GM12875 (cell line): ENCODE measurements at regions not wholly inside any gene's neighbourhood (a gene's known extent, or its start where the extent isn't known, plus 50 kb on each side); places are given as distances from the start of the nearest gene placed in this dataset.

Source experiments
- H3K4me3 ChIP-seq: one replicate; pipeline ENCODE4 v1.5.1; 2011; ENCODE audit warnings: low read depth, low read length, control low read depth
- CTCF ChIP-seq: IDR thresholded peaks from 2 replicates; pipeline ENCODE4 v1.5.1; 2011; ENCODE audit warnings: low read depth, mild to moderate bottlenecking, control low read depth, inconsistent platforms, low read length, moderate library complexity, borderline replicate concordance; ENCODE audit not compliant: insufficient read depth

- TF ChIP-seq CTCF = 0 out of 2 replicates have a peak, but pooled peaks have one; percentile 10
- no peak overlapping the region for H3K4me3 ChIP-seq
These were observed 88.4 kb upstream of the ZNF492 start for GRCh38 chr19:22545751-22546150.

DNA sequence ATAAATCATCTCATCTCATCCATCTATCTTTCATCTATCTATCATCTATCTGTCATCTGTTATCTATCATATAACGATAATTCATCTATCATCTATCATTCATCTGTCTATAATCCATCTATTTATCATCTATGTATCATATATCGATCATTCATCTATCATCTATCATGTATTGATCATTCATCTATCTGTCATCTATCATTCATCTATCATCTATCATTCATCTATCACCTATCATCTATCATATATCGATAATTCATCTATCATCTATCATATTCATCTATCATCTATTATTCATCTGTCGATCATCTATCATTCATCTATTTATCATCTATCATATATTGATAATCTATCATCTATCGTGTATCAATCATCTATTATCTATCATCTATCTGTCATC lies 100.4 kb upstream of the ZNF492 start:
- H3K4me3 ChIP-seq = no peak overlapping the region
- no peak for TF ChIP-seq CTCF

- H3K4me3 ChIP-seq = no peak overlapping the region
- no peak for TF ChIP-seq CTCF
These were observed 101.5 kb upstream of the ZNF492 start for GRCh38 chr19:22532388-22533300.

- H3K4me3 ChIP-seq = no peak overlapping the region
- no peak for TF ChIP-seq CTCF
These were observed 104.1 kb upstream of the ZNF492 start for GRCh38 chr19:22530042-22530441.

DNA sequence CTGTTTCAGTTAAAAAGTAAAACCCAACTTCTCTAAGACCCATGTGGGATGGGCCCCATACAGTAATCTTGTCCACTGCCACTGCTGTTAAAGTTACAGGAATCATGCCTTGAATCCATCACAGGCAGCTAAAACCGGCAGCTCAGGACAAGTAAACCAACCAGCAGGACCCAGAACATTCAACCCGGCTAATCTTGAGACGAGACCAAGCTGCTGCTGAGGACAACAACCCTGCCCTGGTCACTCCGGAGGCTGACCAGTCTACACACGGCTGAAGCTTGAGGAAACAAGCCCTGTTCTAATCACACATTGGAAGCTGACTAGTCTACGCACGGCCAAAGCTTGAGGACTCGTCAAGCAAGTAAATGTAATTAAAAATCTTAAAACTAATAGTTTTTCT lies 105.2 kb upstream of the ZNF492 start:
- TF ChIP-seq CTCF = no peak
- H3K4me3 ChIP-seq = no peak overlapping the region

DNA sequence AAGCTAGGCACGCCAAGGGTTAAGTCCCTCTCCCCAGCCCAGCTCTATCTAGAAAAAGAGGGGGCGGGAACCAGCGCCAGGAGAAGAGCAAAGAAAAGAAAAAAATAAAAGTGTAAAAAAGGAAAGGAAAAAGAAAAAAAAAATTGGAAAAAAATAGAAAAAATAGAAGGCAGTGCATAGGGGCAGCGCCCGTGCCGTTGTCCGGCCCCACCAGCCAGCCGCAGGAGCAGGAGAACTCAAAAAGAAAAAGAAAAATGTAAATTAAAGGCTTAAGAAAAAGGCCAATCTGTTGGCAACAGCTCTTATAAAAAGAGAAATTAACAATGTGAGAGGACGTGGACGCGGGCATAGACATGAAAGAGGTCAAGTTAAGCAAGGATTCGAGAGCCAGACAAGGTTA lies 105.4 kb upstream of the ZNF98 start:
- no peak overlapping the region for H3K4me3 ChIP-seq
- TF ChIP-seq CTCF = no peak

DNA sequence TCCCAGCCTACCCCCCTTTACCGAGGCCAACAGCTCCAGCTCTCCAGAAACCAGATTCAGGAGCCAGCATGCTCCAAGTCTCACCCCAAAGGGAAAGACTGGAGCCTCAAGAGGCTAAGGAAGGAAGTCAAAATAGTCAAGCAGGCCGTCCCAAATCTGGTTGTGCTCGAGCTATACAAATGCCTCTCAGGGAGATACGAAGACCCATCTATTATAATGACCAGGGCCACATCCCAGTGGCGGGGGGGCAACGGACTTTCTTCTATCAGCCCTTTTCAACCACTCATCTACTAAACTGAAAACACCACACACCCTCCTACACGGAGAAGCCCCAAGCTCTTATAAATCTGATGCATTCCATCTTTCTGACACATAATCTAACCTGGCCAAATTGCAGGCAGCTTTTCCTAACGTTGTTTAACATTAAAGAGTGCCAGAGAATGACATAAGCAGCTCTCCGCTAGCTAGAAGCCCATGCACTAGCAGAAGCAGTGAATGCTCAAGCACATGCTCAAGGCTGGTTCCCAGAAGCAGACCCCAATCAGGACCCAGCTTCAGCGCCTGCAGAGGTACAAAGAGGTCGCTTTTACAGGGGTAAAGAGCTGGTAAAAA lies 104.6 kb upstream of the ZNF98 start:
- TF ChIP-seq CTCF = no peak
- H3K4me3 ChIP-seq = no peak overlapping the region
